Mesothelial cell of epicardium (in vitro differentiated cells): ENCODE measurements at regions not wholly inside any gene's neighbourhood (a gene's known extent, or its start where the extent isn't known, plus 50 kb on each side); places are given as distances from the start of the nearest gene placed in this dataset.

ENCODE experiments used
- DNase-seq, 2 experiments: peaks; one replicate each; pipeline ENCODE4 v3.0.0; 2021; ENCODE audit warnings: low spot score in 2 of 2; ENCODE audit not compliant: unreplicated experiment in 2 of 2
- H3K27ac Mint-ChIP-seq: 2 replicates; pipeline ENCODE4 v1.8.0; 2021; ENCODE audit warnings: mixed read lengths
- H3K27me3 Mint-ChIP-seq: 2 replicates; pipeline ENCODE4 v1.8.0; 2021; ENCODE audit warnings: low read depth, mixed read lengths
- H3K36me3 Mint-ChIP-seq: 2 replicates; pipeline ENCODE4 v1.8.0; 2021; ENCODE audit warnings: mixed read lengths
- H3K4me1 Mint-ChIP-seq: 2 replicates; pipeline ENCODE4 v1.8.0; 2021; ENCODE audit warnings: mixed read lengths
- H3K4me3 Mint-ChIP-seq: 2 replicates; pipeline ENCODE4 v1.8.0; 2021; ENCODE audit warnings: mild to moderate bottlenecking, moderate library complexity, mixed read lengths
- H3K9me3 Mint-ChIP-seq: 2 replicates; pipeline ENCODE4 v1.8.0; 2021; ENCODE audit warnings: mixed read lengths
- CTCF ChIP-seq: fragments of 200-600 bp; sonication (generic); IDR thresholded peaks from one replicate; pipeline ENCODE4 v1.5.0; 2021; ENCODE audit warnings: antibody characterized with exemption; ENCODE audit not compliant: unreplicated experiment

- Mint-ChIP-seq H3K4me3 (no peak overlapping the region), H3K36me3 (no peaks in the 10 kb centered on the region)
- no peak for TF ChIP-seq CTCF
Measured at GRCh38 chr10:53749439-53749838, 976.9 kb upstream of the MBL2 start.

GRCh38 chr10:53748319-53748718 lies 975.7 kb upstream of the MBL2 start:
- Mint-ChIP-seq H3K27me3 (no peaks in the 10 kb centered on the region), H3K27ac (no peak overlapping the region), H3K4me3 (no peak overlapping the region), H3K9me3 (peaks cover 32% of the 10 kb centered on the region), H3K4me1 (peaks cover 7% of the 10 kb centered on the region), H3K36me3 (peaks cover 2% of the 10 kb centered on the region)
- no peak for DNase-seq
- no peak for TF ChIP-seq CTCF

More at GRCh38 chr10:53749439-53749838, 976.9 kb upstream of the MBL2 start:
- peaks cover 22% of the 10 kb centered on the region for H3K9me3 Mint-ChIP-seq
- H3K27me3 Mint-ChIP-seq = no peaks in the 10 kb centered on the region
- no peak overlapping the region for H3K27ac Mint-ChIP-seq
- peaks cover 8% of the 10 kb centered on the region for H3K4me1 Mint-ChIP-seq
- no peak for DNase-seq

GRCh38 chr10:53744746-53745145 lies 972.2 kb upstream of the MBL2 start:
- no peak for TF ChIP-seq CTCF
- Mint-ChIP-seq H3K36me3 (peaks cover 2% of the 10 kb centered on the region), H3K4me1 (peaks cover 4% of the 10 kb centered on the region), H3K9me3 (peaks cover 33% of the 10 kb centered on the region), H3K4me3 (no peak overlapping the region), H3K27ac (no peak overlapping the region), H3K27me3 (no peaks in the 10 kb centered on the region)
- DNase-seq = no peak

GRCh38 chr10:53744176-53744575 lies 971.6 kb upstream of the MBL2 start:
- DNase-seq = no peak
- H3K36me3 Mint-ChIP-seq = peaks cover 2% of the 10 kb centered on the region
- peaks cover 29% of the 10 kb centered on the region for H3K9me3 Mint-ChIP-seq
- peaks cover 4% of the 10 kb centered on the region for H3K4me1 Mint-ChIP-seq
- no peak for TF ChIP-seq CTCF
- H3K4me3 Mint-ChIP-seq = no peak overlapping the region
- H3K27me3 Mint-ChIP-seq = no peaks in the 10 kb centered on the region
- H3K27ac Mint-ChIP-seq = no peak overlapping the region

GRCh38 chr10:53737132-53737531 lies 964.5 kb upstream of the MBL2 start:
- Mint-ChIP-seq H3K36me3 (peaks cover 2% of the 10 kb centered on the region), H3K9me3 (no peaks in the 10 kb centered on the region), H3K4me1 (peaks cover 17% of the 10 kb centered on the region), H3K27me3 (no peaks in the 10 kb centered on the region), H3K27ac (no peak overlapping the region), H3K4me3 (no peak overlapping the region)
- TF ChIP-seq CTCF = no peak
- no peak for DNase-seq

GRCh38 chr10:53726921-53727320 lies 954.3 kb upstream of the MBL2 start:
- peaks cover 9% of the 10 kb centered on the region for H3K36me3 Mint-ChIP-seq
- peak overlapping the region; percentile 70 for H3K27ac Mint-ChIP-seq
- H3K4me3 Mint-ChIP-seq = no peak overlapping the region
- no peak for TF ChIP-seq CTCF
- H3K4me1 Mint-ChIP-seq = peaks cover 18% of the 10 kb centered on the region
- H3K9me3 Mint-ChIP-seq = peaks cover 29% of the 10 kb centered on the region
- DNase-seq = no peak
- H3K27me3 Mint-ChIP-seq = no peaks in the 10 kb centered on the region
